Vagina (tissue), 2 donors: ENCODE measurements at regions not wholly inside any gene's neighbourhood (a gene's known extent, or its start where the extent isn't known, plus 50 kb on each side); places are given as distances from the start of the nearest gene placed in this dataset.

ENCODE experiments used
- POLR2A ChIP-seq, 2 donors: fragments of 450-650 bp; IDR thresholded peaks; one replicate each; pipeline ENCODE4 v1.6.1; 2017; ENCODE audit warnings: antibody characterized with exemption in 2 of 2, mild to moderate bottlenecking in 2 of 2, moderate library complexity in 2 of 2
- TF ChIP-seq, protein P1 (sequence below), 3 experiments: fragments of 450-650 bp in 2 of 3; fragments of 200-600 bp in 1 of 3; sonication (generic) in 1 of 3; IDR thresholded peaks; one replicate each; pipeline ENCODE4 v1.5.1; 2017 to 2019; ENCODE audit warnings: antibody characterized with exemption in 3 of 3, mild to moderate bottlenecking in 2 of 3, moderate library complexity in 2 of 3

DNA sequence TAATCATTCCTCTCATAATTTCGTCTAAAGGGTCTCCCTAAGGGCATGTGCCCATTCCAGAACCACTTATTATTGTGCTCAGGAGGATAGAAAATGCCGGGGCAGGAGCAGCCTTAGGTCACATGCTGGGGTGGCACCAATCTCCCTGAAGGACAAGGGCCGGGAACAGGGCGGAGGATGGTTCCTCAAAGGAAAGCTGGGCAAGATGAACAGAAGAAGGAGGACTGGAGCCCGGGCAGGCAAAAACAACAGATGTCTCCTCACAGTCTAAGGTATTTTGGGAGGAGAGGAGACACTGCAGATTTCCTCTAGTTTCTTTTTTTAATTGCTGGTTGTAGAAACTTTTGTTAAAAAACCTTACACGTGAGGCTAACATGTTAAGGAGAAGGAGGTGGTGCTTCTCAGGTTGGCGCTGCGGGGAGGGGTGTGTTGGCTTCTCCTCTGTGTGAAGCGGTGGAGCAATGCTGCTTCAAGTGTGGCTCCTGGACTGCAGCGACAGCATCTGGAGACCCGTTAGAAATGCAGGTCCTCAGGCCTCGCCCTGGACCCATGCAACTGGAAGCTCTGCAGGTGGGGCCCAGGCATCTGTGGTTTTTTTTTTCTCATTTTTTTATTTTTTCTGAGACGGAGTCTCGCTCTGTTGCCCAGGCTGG, 164.8 kb downstream of the AACS start:
- TF ChIP-seq, protein P1, sequence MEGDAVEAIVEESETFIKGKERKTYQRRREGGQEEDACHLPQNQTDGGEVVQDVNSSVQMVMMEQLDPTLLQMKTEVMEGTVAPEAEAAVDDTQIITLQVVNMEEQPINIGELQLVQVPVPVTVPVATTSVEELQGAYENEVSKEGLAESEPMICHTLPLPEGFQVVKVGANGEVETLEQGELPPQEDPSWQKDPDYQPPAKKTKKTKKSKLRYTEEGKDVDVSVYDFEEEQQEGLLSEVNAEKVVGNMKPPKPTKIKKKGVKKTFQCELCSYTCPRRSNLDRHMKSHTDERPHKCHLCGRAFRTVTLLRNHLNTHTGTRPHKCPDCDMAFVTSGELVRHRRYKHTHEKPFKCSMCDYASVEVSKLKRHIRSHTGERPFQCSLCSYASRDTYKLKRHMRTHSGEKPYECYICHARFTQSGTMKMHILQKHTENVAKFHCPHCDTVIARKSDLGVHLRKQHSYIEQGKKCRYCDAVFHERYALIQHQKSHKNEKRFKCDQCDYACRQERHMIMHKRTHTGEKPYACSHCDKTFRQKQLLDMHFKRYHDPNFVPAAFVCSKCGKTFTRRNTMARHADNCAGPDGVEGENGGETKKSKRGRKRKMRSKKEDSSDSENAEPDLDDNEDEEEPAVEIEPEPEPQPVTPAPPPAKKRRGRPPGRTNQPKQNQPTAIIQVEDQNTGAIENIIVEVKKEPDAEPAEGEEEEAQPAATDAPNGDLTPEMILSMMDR (IDR thresholded peaks at IDR 0.05) = no peak
- TF ChIP-seq POLR2A (IDR thresholded peaks at IDR 0.05) = no peak
